GM19468 (cell line): ENCODE measurements at regions not wholly inside any gene's neighbourhood (a gene's known extent, or its start where the extent isn't known, plus 50 kb on each side); places are given as distances from the start of the nearest gene placed in this dataset.

ENCODE experiments used
- ATAC-seq: cut with Tn5 transposase; IDR thresholded peaks from one replicate; pipeline ENCODE4 v1.9.1; 2021; ENCODE audit warnings: mild to moderate bottlenecking, moderate library complexity, moderate number of reproducible peaks; ENCODE audit not compliant: unreplicated experiment; ENCODE audit errors: extremely low read depth

DNA sequence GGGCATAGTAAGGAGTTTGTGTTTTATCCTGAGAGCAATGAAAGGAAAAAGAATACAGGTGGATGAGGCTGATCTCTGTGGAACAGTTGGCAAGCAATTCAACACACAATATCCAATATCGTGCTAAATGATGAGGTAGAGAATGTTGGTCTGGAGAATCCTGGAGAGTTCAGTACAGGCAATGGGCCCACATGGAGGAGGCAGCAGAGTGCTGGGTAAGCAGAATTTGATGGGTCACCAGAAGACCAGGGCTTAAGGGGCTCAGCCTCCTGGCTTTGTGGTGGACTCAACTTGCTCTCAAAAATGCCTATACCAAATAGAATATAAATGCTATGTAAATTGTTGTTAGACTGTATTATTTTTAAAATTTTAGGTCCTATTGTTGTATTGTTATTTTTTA, 271.5 kb upstream of the JARID2 start:
- ATAC-seq = no peak

DNA sequence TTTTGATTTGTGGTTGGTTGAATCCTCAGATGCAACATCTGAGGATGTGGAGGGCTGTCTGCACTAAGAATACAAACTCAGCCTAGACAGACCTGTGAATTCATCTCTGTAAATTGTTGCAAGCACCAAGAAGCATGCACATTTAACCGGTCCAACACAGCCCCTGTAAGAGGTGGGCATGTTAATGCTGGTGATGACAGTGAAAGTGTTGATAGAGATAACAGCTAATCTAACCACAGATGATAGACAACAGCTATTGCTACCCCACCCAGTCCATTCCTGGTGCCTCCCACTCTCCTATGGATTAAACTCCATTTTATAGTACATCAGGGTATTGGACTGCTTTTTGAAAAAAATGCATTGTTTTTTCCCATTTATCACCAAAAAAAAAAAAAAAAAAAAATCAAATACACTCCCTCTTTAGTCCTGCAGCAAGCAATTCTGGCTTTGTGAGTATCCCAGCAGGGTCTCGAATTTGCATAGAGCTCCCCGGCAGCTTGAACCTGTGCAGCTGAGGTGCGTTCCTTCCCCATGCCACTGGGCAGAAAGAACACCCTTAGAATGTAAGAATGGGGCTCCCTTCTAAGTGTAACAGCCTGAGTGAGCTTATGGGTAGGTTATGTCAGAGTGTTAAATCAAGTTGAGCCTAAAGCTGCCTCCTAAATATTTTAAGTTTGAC, 270.9 kb upstream of the JARID2 start:
- no peak for ATAC-seq

DNA sequence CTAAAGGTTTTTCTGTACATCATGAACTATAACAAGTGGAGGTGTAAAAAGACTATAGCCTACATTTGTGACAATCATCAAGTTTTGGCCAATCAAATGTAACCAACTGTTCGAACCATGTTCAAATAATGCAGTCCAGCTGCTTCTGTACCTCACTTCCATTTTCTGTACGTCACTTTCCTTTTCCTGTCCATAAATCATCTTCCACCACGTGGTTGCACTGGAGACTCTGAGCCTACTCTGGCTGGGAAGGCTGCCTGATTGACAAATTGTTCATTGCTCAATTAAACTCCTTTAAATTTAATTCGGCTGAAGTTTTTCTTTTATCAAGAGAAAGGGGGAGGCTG, 270.4 kb upstream of the JARID2 start:
- no peak for ATAC-seq

DNA sequence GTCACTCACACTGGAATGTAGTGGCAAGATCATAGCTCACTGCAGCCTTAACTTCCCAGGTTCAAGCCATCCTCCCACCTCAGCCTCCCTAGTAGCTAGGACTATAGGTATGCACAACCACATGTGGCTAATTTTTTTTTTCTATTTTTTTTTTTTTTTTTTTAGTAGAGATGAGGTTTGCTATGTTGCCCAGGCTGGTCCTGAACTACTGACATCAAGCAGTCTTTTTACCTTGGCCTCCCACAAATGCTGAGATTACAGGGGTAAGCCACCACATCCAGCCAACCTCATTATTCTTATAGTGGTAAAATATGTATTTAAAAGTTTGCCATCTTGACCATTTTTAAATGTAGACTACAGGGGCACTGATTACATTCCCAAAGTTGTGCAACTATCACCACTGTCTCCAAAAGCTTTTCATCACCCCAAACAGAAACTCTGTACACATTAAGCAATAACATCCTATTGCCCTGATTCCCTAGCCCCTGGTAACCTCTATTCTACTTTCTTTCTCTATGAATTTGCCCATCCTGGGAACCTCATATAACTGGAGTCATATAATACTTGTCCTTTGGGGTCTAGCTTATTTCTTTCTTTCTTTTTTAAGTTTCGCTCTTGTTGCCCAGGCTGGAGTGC, 268.0 kb upstream of the JARID2 start:
- no peak for ATAC-seq

DNA sequence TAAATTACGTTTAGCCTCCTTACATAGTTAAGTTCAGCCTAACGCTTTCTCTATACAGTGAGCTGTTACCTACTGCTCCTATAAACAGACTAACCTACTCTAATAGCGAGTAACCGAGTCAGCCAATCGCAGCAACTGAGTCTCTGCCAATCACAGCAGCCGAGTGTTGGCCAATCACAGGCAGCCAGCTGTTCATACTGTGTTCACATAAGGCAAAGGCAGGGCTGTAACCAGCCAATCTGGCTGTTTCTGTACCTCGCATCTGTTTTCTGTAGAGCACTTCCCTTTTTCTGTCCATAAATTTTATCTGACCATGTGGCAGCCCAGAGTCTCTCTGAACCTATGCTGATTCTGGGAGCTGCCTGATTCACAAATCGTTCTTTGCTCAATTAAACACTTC, 263.9 kb upstream of the JARID2 start:
- no peak for ATAC-seq

DNA sequence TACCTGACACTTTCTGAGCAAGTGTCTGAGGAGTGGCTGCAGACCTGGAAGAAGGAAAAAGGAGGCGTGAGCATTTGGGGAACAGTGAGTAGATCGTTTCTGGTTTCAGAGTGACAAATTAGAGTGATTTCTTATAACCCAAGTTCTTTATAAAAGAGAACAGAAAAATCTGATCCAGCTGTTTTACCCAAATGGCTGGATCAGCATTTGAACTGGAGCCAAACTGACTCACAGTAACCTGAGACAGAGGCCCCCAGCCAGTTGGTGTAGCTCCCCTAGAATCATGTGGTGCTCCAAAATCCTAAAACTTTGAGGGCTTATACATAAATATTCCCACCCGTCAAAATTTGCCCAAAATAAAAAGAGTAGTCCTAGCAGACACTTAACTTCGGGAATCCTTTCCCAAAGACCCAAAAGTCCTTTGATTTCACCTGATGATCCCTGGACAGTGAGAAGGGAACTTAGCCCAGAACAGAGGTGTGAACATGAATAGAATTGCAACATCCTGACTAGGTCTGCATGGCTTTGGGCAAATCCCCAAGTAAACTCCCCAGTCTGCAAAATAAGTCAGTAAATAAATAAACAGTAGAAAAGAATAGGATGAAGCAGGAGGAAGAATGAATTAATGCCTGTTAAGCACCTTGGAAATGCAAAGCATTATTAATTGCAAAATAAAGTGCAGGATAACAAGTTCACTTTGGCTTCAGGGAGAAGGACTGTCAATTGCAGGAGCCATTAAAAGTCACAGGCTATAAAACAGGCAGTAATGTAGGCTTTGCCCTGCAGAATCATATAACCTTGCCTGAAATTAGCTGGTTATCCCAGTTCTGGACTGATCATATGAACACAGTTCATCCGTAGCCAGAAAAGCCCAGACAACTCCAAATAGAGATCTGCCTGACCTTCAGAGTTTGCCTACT, 262.0 kb upstream of the JARID2 start:
- no peak for ATAC-seq

DNA sequence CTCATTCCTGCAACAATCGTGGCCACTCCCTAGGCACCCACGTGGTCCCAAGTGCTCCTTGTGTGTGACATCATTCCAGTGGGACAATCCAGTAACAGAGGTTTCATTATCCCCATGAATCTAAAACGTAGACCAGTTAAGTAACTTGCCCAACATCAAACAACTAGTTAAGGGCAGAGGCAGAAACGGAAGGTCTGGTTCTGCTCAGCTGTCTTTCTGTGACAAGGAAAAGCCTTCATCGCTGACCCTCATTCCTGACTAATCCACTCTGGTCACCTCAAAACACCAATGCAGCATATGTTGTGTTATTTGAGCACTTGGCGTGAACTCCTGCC, 261.4 kb upstream of the JARID2 start:
- no peak for ATAC-seq

DNA sequence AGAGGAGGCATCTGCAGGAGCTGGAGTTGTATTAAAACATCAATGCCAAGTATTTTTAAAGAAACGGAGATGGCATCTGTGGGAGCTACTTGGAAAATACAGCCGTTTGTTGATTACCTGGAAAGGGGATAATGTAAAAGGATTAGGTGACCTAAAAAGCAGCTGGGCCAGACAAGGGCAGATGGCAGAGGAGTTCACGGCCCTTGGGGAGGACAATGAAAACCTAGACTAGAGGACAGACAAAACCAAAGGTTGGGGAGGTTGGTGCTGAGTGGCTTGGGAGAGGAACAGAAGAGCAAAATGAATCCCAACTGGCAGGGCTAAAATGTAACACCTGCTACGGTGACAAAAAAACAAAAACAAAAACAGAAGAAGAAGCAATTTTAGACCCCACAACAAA, 260.5 kb upstream of the JARID2 start:
- no peak for ATAC-seq

DNA sequence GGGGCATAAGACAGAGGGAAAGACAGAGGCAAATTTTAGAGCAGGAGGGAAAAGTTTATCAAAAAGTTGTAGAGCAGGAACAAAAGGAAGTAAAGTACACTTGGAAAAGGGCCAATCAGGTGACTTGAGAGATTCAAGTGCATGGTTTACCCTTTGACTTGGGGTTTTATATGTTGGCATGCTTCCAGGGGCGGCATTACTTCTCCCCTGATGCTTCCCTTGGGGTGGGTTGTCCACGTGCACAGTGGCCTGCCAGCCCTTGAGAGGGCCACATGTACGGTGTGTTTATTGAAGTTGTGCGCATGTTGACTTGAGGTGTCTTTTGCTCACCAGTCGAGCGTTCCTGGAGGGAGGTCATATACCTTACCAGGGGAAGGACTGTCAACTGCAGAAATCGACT, 259.5 kb upstream of the JARID2 start:
- no peak for ATAC-seq

DNA sequence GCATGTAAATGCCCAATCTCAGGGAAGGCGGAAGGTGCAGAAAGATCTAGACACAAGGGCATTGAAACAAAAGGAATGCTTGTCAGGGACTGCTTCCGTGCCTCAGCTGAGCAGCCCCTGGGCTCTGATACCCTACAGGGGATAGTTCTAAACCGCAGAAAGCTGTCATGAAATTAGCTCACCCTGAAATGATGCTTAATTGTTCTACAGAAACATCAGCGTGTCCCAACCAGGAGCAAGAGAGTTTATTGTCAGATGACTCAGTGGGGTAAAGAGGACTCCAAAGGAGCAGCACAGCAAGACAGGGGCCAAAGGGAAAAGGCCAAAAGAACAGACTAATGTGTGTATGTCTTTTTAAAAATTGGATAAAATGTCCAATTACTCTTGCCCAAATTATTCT, 258.4 kb upstream of the JARID2 start:
- ATAC-seq = no peak

DNA sequence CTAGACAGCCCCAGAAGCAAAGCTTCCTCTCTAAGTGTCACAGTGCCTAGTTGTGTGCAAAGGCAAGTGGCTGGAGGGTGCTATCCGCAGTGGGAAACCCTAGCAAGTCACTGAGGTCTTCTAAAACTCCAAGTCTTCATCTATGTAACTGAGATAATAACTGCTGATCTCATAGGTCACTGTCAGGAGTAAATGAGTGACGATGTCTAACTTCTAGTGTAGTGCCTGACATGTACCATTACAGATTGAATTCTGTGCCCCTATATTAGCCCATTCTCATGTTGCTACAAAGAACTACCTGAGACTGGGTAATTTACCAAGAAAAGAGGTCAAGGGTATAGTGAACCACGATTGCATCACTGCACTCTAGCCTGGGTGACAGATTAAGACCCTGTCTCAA, 253.5 kb upstream of the JARID2 start:
- no peak for ATAC-seq

DNA sequence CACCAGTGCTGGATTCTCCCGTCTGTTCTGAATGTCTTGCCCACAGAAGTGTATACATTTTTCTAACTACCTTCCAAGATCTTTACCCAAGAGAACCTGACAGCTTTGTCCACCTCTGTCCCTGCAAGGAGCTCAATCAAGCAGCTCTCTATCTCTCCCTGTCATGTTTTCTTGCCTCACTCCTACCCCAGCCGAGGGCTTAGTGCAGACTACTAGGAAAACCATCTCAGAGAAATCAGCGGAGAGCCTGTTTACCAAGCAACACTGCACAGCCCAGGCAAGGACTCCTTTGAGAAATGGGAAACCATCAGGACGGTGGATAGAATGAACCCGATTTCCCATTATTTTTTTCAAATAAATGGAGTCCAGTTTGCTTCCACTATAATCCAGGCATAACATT, 250.7 kb upstream of the JARID2 start:
- no peak for ATAC-seq

DNA sequence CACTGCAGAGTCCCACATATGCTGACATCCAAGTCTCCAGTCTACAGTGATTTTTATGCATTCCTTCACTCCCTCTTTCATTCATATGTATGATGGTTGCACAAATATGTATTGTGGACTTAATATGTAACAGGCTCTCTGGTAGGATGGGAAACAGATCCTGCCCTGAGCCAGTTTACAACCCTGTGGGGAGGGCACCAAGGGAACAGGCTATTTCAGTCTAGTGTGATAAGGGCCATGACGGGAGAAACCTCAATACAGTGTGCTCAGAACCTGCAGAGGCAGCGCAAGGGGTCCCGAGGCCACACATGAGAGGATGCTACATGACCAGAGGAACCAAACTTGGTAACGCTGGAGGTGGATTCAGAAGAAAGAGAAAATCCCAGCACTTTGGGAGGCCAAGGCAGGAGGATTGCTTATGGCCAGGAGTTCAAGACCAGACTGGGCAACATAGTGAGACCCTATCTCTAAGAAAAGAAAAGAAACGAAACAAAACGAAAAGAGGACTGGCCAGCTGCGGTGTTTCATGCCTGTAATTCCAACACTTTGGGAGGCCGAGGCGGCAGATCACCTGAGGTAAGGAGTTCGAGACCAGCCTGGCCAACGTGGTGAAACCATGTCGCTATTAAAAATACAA, 249.8 kb upstream of the JARID2 start:
- no peak for ATAC-seq

DNA sequence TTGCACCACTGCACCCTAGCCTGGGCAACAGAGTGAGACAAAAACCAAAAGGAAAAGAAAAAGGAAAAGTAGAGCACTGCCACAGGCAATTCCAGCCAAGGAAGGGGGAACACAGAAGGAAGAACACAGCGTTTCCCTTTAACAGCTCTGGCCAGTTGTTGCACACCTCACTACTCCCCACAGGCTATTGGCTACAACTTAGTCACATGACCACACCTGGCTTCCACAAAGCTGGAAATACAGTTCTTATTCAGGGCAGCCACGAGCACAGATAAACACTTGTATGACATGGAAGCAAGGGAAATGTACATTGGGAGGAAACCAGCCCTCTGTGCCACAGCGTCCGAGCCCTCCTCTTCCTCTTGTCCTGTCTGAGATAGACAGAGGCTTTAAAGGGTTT, 249.0 kb upstream of the JARID2 start:
- ATAC-seq = no peak

DNA sequence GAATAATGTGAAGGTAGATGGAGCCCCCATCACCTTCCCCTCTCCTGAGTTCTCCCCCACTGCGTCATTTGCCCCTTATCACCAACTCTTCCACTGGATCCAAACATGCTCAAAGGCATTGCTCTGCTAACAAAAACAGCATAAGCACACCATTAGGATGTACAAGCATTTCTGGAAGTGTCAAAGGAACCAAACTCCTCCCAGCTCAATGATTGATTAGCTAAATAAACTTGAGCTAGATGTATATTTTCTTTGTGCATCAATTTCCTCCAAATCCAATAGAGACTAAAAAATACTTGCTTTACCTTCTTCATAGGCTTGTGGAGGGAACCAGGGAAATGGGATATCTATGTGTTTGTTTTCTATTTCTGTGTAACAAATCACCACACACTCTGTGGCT, 248.4 kb upstream of the JARID2 start:
- no peak for ATAC-seq

DNA sequence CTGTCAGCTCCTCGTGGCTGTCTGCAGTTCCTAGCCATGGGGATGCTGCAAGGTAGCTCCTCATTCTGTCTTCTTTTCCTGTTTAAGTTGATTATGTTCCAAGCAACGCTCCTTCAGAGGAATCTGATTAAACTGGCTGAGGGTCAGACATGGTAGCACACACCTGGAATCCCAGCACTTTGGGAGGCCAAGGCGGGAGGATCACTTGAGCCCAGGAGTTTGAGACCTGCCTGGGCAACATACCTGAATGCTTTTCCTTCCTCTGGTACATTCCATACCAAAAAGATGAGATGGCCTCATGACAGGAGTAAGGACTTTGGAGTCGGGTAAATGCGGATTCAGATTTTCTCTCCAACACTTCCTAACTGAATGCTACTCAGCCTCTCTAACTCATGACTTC, 246.8 kb upstream of the JARID2 start:
- ATAC-seq = no peak

DNA sequence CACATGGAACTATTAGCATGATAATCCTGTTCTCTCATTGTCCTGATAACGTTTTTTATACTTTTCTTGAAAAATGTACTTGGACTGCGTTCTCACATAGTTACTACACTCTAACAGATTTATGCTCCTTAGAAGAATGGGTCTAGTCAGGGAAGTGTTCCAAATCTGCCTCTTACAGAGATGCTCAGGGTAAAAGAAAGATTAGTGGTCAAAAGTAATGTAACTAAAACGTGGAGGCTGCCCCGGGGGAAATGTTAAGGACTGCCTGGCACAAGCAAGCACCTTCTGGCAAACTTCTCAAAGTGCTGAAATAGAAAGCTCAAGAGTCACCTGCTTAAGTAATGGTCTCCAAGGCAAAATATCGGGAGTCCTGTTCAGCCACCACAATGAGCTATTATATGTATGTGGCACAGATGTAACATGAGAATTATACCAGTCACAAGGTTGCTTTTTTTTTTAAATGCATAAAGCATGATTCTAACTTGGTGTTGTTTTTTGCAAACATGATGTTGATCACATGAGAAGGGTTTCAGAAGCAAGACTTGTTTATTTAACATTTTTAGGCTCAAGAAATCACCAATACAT, 244.5 kb upstream of the JARID2 start:
- ATAC-seq = no peak

DNA sequence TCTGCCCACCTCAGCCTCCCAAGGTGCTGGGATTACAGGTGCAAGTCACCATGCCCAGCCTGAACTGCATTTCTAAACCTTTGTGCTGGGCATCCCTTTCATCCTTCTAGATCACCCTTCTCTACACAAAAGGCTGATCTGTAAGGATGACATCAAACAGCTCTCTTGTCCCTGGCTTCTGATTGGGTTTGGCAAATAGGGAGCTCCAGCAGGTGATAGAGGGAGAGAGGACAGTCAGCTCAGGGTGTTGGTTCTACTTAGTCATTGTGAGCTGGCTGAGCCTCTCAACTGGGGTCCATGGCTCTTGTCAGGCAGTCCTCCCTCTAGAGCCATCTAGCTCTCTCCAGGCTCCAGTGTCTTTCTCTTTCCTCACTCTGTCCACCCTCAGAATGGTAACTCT, 237.6 kb upstream of the JARID2 start:
- no peak for ATAC-seq

DNA sequence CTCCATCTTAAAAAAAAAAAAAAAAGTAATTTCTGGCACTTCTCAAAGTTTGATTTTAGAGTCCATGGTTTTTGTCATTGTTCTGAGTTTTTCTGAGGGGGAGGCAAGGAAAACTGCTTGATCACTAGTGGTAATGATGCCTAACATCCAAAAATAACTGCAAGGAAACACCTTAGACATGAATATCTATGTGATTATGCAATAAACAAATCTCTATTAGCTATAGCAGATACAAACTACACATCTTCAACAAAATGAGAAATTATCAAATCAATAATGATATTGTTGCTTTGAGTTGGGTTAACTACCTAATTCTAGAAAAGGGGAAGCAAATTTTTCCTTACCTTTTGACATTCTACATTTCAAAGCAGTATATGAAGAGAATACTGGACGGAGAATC, 230.9 kb upstream of the JARID2 start:
- ATAC-seq = no peak

DNA sequence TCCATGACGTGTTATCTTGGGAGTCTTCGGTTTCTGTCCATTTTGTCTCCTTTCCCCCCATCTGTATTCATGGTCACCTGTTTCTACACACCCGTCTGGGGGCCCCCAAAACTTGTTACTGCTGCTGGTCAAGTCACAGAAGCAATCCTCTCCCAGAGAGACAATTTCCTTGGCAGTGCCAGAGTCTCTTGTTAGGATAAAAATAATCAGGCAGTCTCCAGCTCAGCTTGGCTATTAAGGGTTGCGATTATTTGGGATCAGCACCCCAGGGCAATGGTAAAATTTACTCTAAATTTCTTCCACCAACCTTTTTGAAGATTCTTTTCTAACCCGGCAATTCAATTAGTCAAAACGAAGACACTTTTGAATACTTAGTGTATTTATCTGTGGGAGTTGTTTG, 229.1 kb upstream of the JARID2 start:
- ATAC-seq = no peak

DNA sequence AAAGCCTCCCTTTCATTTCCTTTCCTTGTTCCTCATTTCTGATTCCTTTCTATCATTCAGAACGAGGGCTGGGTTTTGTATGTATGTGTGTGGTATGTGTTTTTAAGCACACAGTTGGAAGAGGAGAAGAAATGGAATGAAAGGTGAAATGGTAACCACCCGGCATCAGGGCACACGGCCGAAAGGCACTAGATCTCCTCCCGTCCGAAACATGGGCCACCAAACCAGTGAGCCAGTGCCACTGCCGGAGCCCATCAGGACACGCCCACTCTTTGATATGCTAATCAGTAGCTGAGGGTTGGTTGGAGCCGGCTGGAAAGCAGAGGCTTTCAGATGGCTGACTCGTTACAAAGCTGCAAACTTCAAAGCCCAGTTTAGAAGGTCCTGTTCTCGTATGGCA, 228.6 kb upstream of the JARID2 start:
- ATAC-seq = no peak
